Stimulated activated CD8-positive, alpha-beta memory T cell treated with anti-CD3 and anti-CD28 coated beads, Interleukin-7, amount 100 ng/mL, for 1 hour (primary cell): ENCODE measurements at regions not wholly inside any gene's neighbourhood (a gene's known extent, or its start where the extent isn't known, plus 50 kb on each side); places are given as distances from the start of the nearest gene placed in this dataset.

Source experiments
- DNase-seq, 2 donors: peaks; one replicate each; pipeline ENCODE4 v3.0.0-alpha.2; 2020; ENCODE audit warnings: low read depth in 2 of 2

- no peak for DNase-seq
Measured at GRCh38 chr2:239778861-239779558, 246.1 kb downstream of the NDUFA10 start.

GRCh38 chr2:239778042-239778851 lies 246.9 kb downstream of the NDUFA10 start:
- DNase-seq, result no peak

GRCh38 chr2:239777219-239777618 lies 247.9 kb downstream of the NDUFA10 start:
- DNase-seq, result no peak

GRCh38 chr2:239776436-239777005 lies 248.6 kb downstream of the NDUFA10 start:
- no peak for DNase-seq

- no peak for DNase-seq
Measured at GRCh38 chr2:239775623-239776435, 249.3 kb downstream of the NDUFA10 start.

- DNase-seq, result no peak
Measured at GRCh38 chr2:239774933-239775622, 250.1 kb downstream of the NDUFA10 start.

GRCh38 chr2:239774142-239774462 lies 251.0 kb downstream of the NDUFA10 start:
- no peak for DNase-seq

GRCh38 chr2:239773228-239774141 lies 251.7 kb downstream of the NDUFA10 start:
- DNase-seq, result no peak

- no peak for DNase-seq
Measured at GRCh38 chr2:239772721-239773120, 252.4 kb downstream of the NDUFA10 start.

GRCh38 chr2:239770246-239770639 lies 254.9 kb downstream of the NDUFA10 start:
- DNase-seq, result no peak

GRCh38 chr2:239769554-239770245 lies 255.4 kb downstream of the NDUFA10 start:
- DNase-seq, result no peak

- no peak for DNase-seq
Measured at GRCh38 chr2:239768907-239769553, 256.1 kb downstream of the NDUFA10 start.

- no peak for DNase-seq
Measured at GRCh38 chr2:239768031-239768790, 256.9 kb downstream of the NDUFA10 start.

- DNase-seq, result no peak
Measured at GRCh38 chr2:239767021-239767905, 257.9 kb downstream of the NDUFA10 start.

- DNase-seq, result no peak
Measured at GRCh38 chr2:239765911-239766310, 259.2 kb downstream of the NDUFA10 start.

GRCh38 chr2:239765076-239765845 lies 259.9 kb downstream of the NDUFA10 start:
- no peak for DNase-seq
